Mesendoderm (in vitro differentiated cells): ENCODE measurements at regions not wholly inside any gene's neighbourhood (a gene's known extent, or its start where the extent isn't known, plus 50 kb on each side); places are given as distances from the start of the nearest gene placed in this dataset.

Experiments
- DNase-seq: peaks from one replicate; pipeline ENCODE4 v3.0.0; 2013
- H2AK5ac ChIP-seq: 2 replicates; pipeline ENCODE4 v1.6.1; 2013; ENCODE audit warnings: low read length, inconsistent platforms
- H2BK120ac ChIP-seq: 2 replicates; pipeline ENCODE4 v1.6.1; 2013; ENCODE audit warnings: low read depth, mild to moderate bottlenecking, low read length, moderate library complexity, mixed read lengths
- H2BK15ac ChIP-seq: replicated peaks from 2 replicates; pipeline ENCODE4 v1.6.1; 2013; ENCODE audit warnings: low read depth, mild to moderate bottlenecking, moderate library complexity
- H2BK5ac ChIP-seq: 2 replicates; pipeline ENCODE4 v1.6.1; 2013; ENCODE audit warnings: low read length, inconsistent platforms
- H3K18ac ChIP-seq: 2 replicates; pipeline ENCODE4 v1.6.1; 2013; ENCODE audit warnings: mild to moderate bottlenecking, low read length, mixed read lengths
- H3K23ac ChIP-seq: one replicate; pipeline ENCODE4 v1.6.1; 2013; ENCODE audit warnings: low read length
- H3K27ac ChIP-seq: 2 replicates; pipeline ENCODE4 v1.5.1; 2013; ENCODE audit warnings: low read depth, mild to moderate bottlenecking, inconsistent platforms, low read length, moderate library complexity
- H3K27me3 ChIP-seq: 2 replicates; pipeline ENCODE4 v1.6.1; 2013; ENCODE audit warnings: low read length, control low read depth, mild to moderate bottlenecking, inconsistent platforms; ENCODE audit not compliant: insufficient read depth, poor library complexity
- H3K36me3 ChIP-seq: 2 replicates; pipeline ENCODE4 v1.6.1; 2013; ENCODE audit warnings: low read length, inconsistent platforms; ENCODE audit not compliant: control insufficient read depth, insufficient read depth
- H3K4ac ChIP-seq: one replicate; pipeline ENCODE4 v1.6.1; 2013; ENCODE audit warnings: low read depth, mild to moderate bottlenecking, low read length, moderate library complexity
- H3K4me1 ChIP-seq: 2 replicates; pipeline ENCODE4 v1.6.1; 2013; ENCODE audit warnings: low read depth, low read length, inconsistent platforms; ENCODE audit not compliant: control insufficient read depth
- H3K4me2 ChIP-seq: 2 replicates; pipeline ENCODE4 v1.6.1; 2013; ENCODE audit warnings: low read length
- H3K4me3 ChIP-seq: 2 replicates; pipeline ENCODE4 v1.5.1; 2013; ENCODE audit warnings: mild to moderate bottlenecking, low read length
- H3K56ac ChIP-seq: one replicate; pipeline ENCODE4 v1.6.1; 2013; ENCODE audit warnings: low read length
- H3K79me1 ChIP-seq: 2 replicates; pipeline ENCODE4 v1.6.1; 2013; ENCODE audit warnings: low read length, inconsistent platforms
- H3K79me2 ChIP-seq: 2 replicates; pipeline ENCODE4 v1.6.1; 2013; ENCODE audit warnings: mild to moderate bottlenecking, low read length; ENCODE audit not compliant: control insufficient read depth, insufficient read depth
- H3K9ac ChIP-seq: 2 replicates; pipeline ENCODE4 v1.6.1; 2013; ENCODE audit warnings: low read length, inconsistent platforms
- H4K5ac ChIP-seq: one replicate; pipeline ENCODE4 v1.6.1; 2013; ENCODE audit warnings: low read length
- H4K8ac ChIP-seq: one replicate; pipeline ENCODE4 v1.6.1; 2013; ENCODE audit warnings: low read depth, mild to moderate bottlenecking, control low read depth, low read length, moderate library complexity
- WGBS: extraction: QIAGEN DNeasy Blood & Tissue Kit; methylation state at CpG from one replicate; pipeline ENCODE4 v1.1.7; 2013; ENCODE audit warnings: low lambda C conversion rate, missing lambda C conversion rate; ENCODE audit not compliant: insufficient coverage; ENCODE audit errors: extremely low coverage; 5-methylcytosine and 5-hydroxymethylcytosine counted together

GRCh38 chr5:112563169-112563826 lies 144.2 kb upstream of the EPB41L4A start:
- H4K8ac ChIP-seq: no peak overlapping the region
- no peaks in the 10 kb centered on the region for H3K36me3 ChIP-seq
- no peak overlapping the region for H3K56ac ChIP-seq
- H3K4me2 ChIP-seq: no peak overlapping the region
- no peak overlapping the region for H2BK5ac ChIP-seq
- H3K4me3 ChIP-seq: no peak overlapping the region
- no peak overlapping the region for H2BK120ac ChIP-seq
- H3K79me1 ChIP-seq: no peaks in the 10 kb centered on the region
- no peak overlapping the region for H3K27ac ChIP-seq
- H3K9ac ChIP-seq: no peak overlapping the region
- H3K23ac ChIP-seq: no peak overlapping the region
- no peak for DNase-seq
- H3K27me3 ChIP-seq: no peaks in the 10 kb centered on the region
- no peaks in the 10 kb centered on the region for H3K4me1 ChIP-seq
- H3K79me2 ChIP-seq: no peaks in the 10 kb centered on the region
- H2BK15ac ChIP-seq: no peak overlapping the region
- no peak overlapping the region for H2AK5ac ChIP-seq
- no CpG with 5 or more reads among the region's 5 CpGs for WGBS
- H4K5ac ChIP-seq: no peak overlapping the region
- no peak overlapping the region for H3K4ac ChIP-seq
- no peak overlapping the region for H3K18ac ChIP-seq

- Histone ChIP-seq H2BK15ac (no peak overlapping the region), H2BK120ac (no peak overlapping the region), H3K56ac (no peak overlapping the region), H3K4me2 (no peak overlapping the region), H2BK5ac (no peak overlapping the region), H3K27me3 (no peaks in the 10 kb centered on the region), H3K9ac (no peak overlapping the region), H3K4me1 (no peaks in the 10 kb centered on the region), H3K79me2 (no peaks in the 10 kb centered on the region), H3K18ac (no peak overlapping the region), H4K5ac (no peak overlapping the region), H3K23ac (no peak overlapping the region), H3K4me3 (no peak overlapping the region), H3K79me1 (no peaks in the 10 kb centered on the region), H3K4ac (no peak overlapping the region), H3K36me3 (no peaks in the 10 kb centered on the region), H2AK5ac (no peak overlapping the region), H3K27ac (no peak overlapping the region), H4K8ac (no peak overlapping the region)
- no CpG with 5 or more reads among the region's 1 CpG for WGBS
- no peak for DNase-seq
Observed at GRCh38 chr5:112566251-112566650, 147.2 kb upstream of the EPB41L4A start.

GRCh38 chr5:112569596-112569995 lies 150.5 kb upstream of the EPB41L4A start:
- H3K27ac ChIP-seq: no peak overlapping the region
- H3K4ac ChIP-seq: no peak overlapping the region
- no peak overlapping the region for H4K8ac ChIP-seq
- H2BK15ac ChIP-seq: no peak overlapping the region
- H3K56ac ChIP-seq: no peak overlapping the region
- DNase-seq: no peak
- no peak overlapping the region for H3K4me3 ChIP-seq
- no peak overlapping the region for H3K4me2 ChIP-seq
- H3K27me3 ChIP-seq: no peaks in the 10 kb centered on the region
- no peak overlapping the region for H2BK5ac ChIP-seq
- no peak overlapping the region for H4K5ac ChIP-seq
- H3K79me1 ChIP-seq: no peaks in the 10 kb centered on the region
- no peak overlapping the region for H2AK5ac ChIP-seq
- no peak overlapping the region for H3K23ac ChIP-seq
- H3K79me2 ChIP-seq: no peaks in the 10 kb centered on the region
- H3K18ac ChIP-seq: no peak overlapping the region
- no peak overlapping the region for H3K9ac ChIP-seq
- no peak overlapping the region for H2BK120ac ChIP-seq
- H3K4me1 ChIP-seq: no peaks in the 10 kb centered on the region
- H3K36me3 ChIP-seq: no peaks in the 10 kb centered on the region

GRCh38 chr5:112570708-112571444 lies 151.8 kb upstream of the EPB41L4A start:
- Histone ChIP-seq H4K8ac (no peak overlapping the region), H3K79me2 (no peaks in the 10 kb centered on the region), H3K4me1 (no peaks in the 10 kb centered on the region), H3K36me3 (no peaks in the 10 kb centered on the region), H2BK120ac (no peak overlapping the region), H4K5ac (no peak overlapping the region), H2BK15ac (no peak overlapping the region), H3K23ac (no peak overlapping the region), H2BK5ac (no peak overlapping the region), H3K79me1 (no peaks in the 10 kb centered on the region), H2AK5ac (no peak overlapping the region), H3K27ac (no peak overlapping the region), H3K56ac (no peak overlapping the region), H3K27me3 (no peaks in the 10 kb centered on the region), H3K4me3 (no peak overlapping the region), H3K18ac (no peak overlapping the region), H3K4ac (no peak overlapping the region), H3K9ac (no peak overlapping the region), H3K4me2 (no peak overlapping the region)
- no peak for DNase-seq
- no CpG with 5 or more reads among the region's 4 CpGs for WGBS

- Histone ChIP-seq H3K9ac (no peak overlapping the region), H4K8ac (no peak overlapping the region), H3K4me1 (no peaks in the 10 kb centered on the region), H3K36me3 (no peaks in the 10 kb centered on the region), H3K27me3 (no peaks in the 10 kb centered on the region), H2BK5ac (no peak overlapping the region), H3K27ac (no peak overlapping the region), H2AK5ac (no peak overlapping the region), H3K79me1 (no peaks in the 10 kb centered on the region), H3K18ac (no peak overlapping the region), H2BK120ac (no peak overlapping the region), H2BK15ac (no peak overlapping the region), H3K79me2 (no peaks in the 10 kb centered on the region), H3K4me3 (no peak overlapping the region), H3K4me2 (no peak overlapping the region), H3K56ac (no peak overlapping the region), H3K4ac (no peak overlapping the region), H3K23ac (no peak overlapping the region), H4K5ac (no peak overlapping the region)
- DNase-seq: no peak
- WGBS: no CpG with 5 or more reads among the region's 3 CpGs
Observed at GRCh38 chr5:112573441-112573840, 154.4 kb upstream of the EPB41L4A start.

GRCh38 chr5:112574536-112574935 lies 155.5 kb upstream of the EPB41L4A start:
- Histone ChIP-seq H4K8ac (no peak overlapping the region), H3K79me2 (no peaks in the 10 kb centered on the region), H3K4me3 (no peak overlapping the region), H2AK5ac (no peak overlapping the region), H3K23ac (no peak overlapping the region), H3K4me1 (no peaks in the 10 kb centered on the region), H3K36me3 (no peaks in the 10 kb centered on the region), H2BK15ac (no peak overlapping the region), H3K27me3 (no peaks in the 10 kb centered on the region), H3K18ac (no peak overlapping the region), H3K9ac (no peak overlapping the region), H3K4ac (no peak overlapping the region), H2BK5ac (no peak overlapping the region), H2BK120ac (no peak overlapping the region), H4K5ac (no peak overlapping the region), H3K4me2 (no peak overlapping the region), H3K27ac (no peak overlapping the region), H3K79me1 (no peaks in the 10 kb centered on the region), H3K56ac (no peak overlapping the region)
- no peak for DNase-seq
- no CpG with 5 or more reads among the region's 3 CpGs for WGBS
